Activated CD8-positive, alpha-beta T cell treated with anti-CD3 and anti-CD28 coated beads for 36 hours (primary cell): ENCODE measurements at regions not wholly inside any gene's neighbourhood (a gene's known extent, or its start where the extent isn't known, plus 50 kb on each side); places are given as distances from the start of the nearest gene placed in this dataset.

Experiments used
- ATAC-seq: fragments of 200-7000 bp; cut with Tn5 transposase; one replicate; pipeline ENCODE4 v1.10.0; 2021; ENCODE audit warnings: mild to moderate bottlenecking, moderate library complexity
- CTCF ChIA-PET: fragments of 350-600 bp; sonication (Branson Sonifier 250); formaldehyde crosslinking; loops from one replicate; lab custom pipeline; 2021; ENCODE audit warnings: antibody characterized with exemption; lab: Charles Lee
- POLR2A ChIA-PET: fragments of 350-600 bp; sonication (Branson Sonifier 250); formaldehyde crosslinking; loops from one replicate; lab custom pipeline; 2021; ENCODE audit warnings: antibody characterized with exemption; lab: Charles Lee
- DNase-seq: peaks from one replicate; pipeline ENCODE4 v3.0.0-alpha.2; 2020
- H3K27ac Mint-ChIP-seq: one replicate; pipeline ENCODE4 v1.8.0; 2021; ENCODE audit warnings: mild to moderate bottlenecking, mixed read lengths
- H3K27me3 Mint-ChIP-seq: one replicate; pipeline ENCODE4 v1.8.0; 2021; ENCODE audit warnings: mixed read lengths
- H3K36me3 Mint-ChIP-seq: one replicate; pipeline ENCODE4 v1.8.0; 2021; ENCODE audit warnings: low read depth, mixed read lengths
- H3K4me1 Mint-ChIP-seq: one replicate; pipeline ENCODE4 v1.8.0; 2021; ENCODE audit warnings: low read depth, mixed read lengths
- H3K4me3 Mint-ChIP-seq: one replicate; pipeline ENCODE4 v1.8.0; 2021; ENCODE audit warnings: mild to moderate bottlenecking, moderate library complexity, mixed read lengths
- H3K9me3 Mint-ChIP-seq: one replicate; pipeline ENCODE4 v1.8.0; 2021; ENCODE audit warnings: mixed read lengths
- CTCF ChIP-seq: fragments of 200-600 bp; IDR thresholded peaks from one replicate; pipeline ENCODE4 v1.8.0; 2022; ENCODE audit warnings: antibody characterized with exemption, mild to moderate bottlenecking
- intact Hi-C: fragments of 100-400 bp; cut with micrococcal nuclease; formaldehyde crosslinking; loops from one replicate; pipeline ENCODE4 v1.10.0; 2022

GRCh38 chr13:20331949-20332348 lies 99.8 kb upstream of the GJB6 start:
- Mint-ChIP-seq H3K4me1 (no peaks in the 10 kb centered on the region), H3K27ac (no peak overlapping the region), H3K27me3 (peaks cover 3% of the 10 kb centered on the region), H3K36me3 (no peaks in the 10 kb centered on the region), H3K9me3 (peaks cover 11% of the 10 kb centered on the region), H3K4me3 (no peak overlapping the region)
- ATAC-seq (no peak), DNase-seq (no peak)
- no peak for TF ChIP-seq CTCF
- ChIA-PET CTCF (no interaction called here), POLR2A (no interaction called here)
- intact Hi-C loops = no loop called here

DNA sequence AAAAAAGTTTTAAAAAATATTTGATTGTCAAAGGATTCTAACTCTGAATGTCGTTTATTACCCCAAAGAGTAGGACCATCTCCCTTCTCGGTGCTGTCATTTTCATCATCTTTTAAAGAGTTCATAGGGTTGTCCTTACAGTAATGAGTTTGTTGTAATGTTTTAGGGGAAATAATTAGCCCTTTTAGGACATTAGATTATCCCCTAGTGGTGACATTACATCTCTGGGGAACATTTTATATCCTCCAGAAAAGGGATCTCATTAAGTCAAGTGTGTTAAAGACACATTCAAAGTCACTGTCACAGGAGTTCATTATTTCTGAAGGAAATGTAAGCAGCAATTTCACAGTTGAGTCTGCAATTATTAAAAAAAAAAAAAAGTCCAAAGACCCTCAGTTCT lies 99.3 kb upstream of the GJB6 start:
- ChIA-PET CTCF (no interaction called here), POLR2A (no interaction called here)
- Mint-ChIP-seq H3K4me3 (no peak overlapping the region), H3K4me1 (no peaks in the 10 kb centered on the region), H3K9me3 (peaks cover 11% of the 10 kb centered on the region), H3K36me3 (no peaks in the 10 kb centered on the region), H3K27ac (no peak overlapping the region), H3K27me3 (peaks cover 2% of the 10 kb centered on the region)
- intact Hi-C loops = no loop called here
- ATAC-seq (no peak), DNase-seq (no peak)
- TF ChIP-seq CTCF = no peak

GRCh38 chr13:20326809-20327208 lies 94.7 kb upstream of the GJB6 start:
- H3K9me3 Mint-ChIP-seq = peaks cover 24% of the 10 kb centered on the region
- no peak overlapping the region for H3K27ac Mint-ChIP-seq
- no peak for ATAC-seq
- ChIA-PET CTCF (no interaction called here), POLR2A (no interaction called here)
- no peak for TF ChIP-seq CTCF
- H3K4me1 Mint-ChIP-seq = no peaks in the 10 kb centered on the region
- intact Hi-C loops = no loop called here
- H3K27me3 Mint-ChIP-seq = peaks cover 2% of the 10 kb centered on the region
- H3K4me3 Mint-ChIP-seq = no peak overlapping the region
- DNase-seq = no peak
- H3K36me3 Mint-ChIP-seq = peaks cover 2% of the 10 kb centered on the region

GRCh38 chr13:20326276-20326675 lies 94.2 kb upstream of the GJB6 start:
- intact Hi-C loops = no loop called here
- no peak for ATAC-seq
- Mint-ChIP-seq H3K4me1 (no peaks in the 10 kb centered on the region), H3K9me3 (peaks cover 24% of the 10 kb centered on the region), H3K36me3 (peaks cover 2% of the 10 kb centered on the region), H3K4me3 (no peak overlapping the region), H3K27me3 (peaks cover 2% of the 10 kb centered on the region), H3K27ac (no peak overlapping the region)
- ChIA-PET POLR2A (no interaction called here), CTCF (no interaction called here)
- no peak for DNase-seq
- no peak for TF ChIP-seq CTCF

GRCh38 chr13:20320885-20321284 lies 88.8 kb upstream of the GJB6 start:
- H3K9me3 Mint-ChIP-seq = peaks cover 13% of the 10 kb centered on the region
- intact Hi-C loops = no loop called here
- no peak overlapping the region for H3K27ac Mint-ChIP-seq
- CTCF ChIA-PET = no interaction called here
- peaks cover 3% of the 10 kb centered on the region for H3K27me3 Mint-ChIP-seq
- no peak for TF ChIP-seq CTCF
- POLR2A ChIA-PET = no interaction called here
- H3K36me3 Mint-ChIP-seq = peaks cover 2% of the 10 kb centered on the region
- no peak for ATAC-seq
- no peak overlapping the region for H3K4me3 Mint-ChIP-seq
- no peaks in the 10 kb centered on the region for H3K4me1 Mint-ChIP-seq
- no peak for DNase-seq
